KMS-11 (cell line): ENCODE measurements at regions not wholly inside any gene's neighbourhood (a gene's known extent, or its start where the extent isn't known, plus 50 kb on each side); places are given as distances from the start of the nearest gene placed in this dataset.

ENCODE experiments used
- H2AFZ ChIP-seq: fragments of 200-600 bp; sonication (generic); 2 replicates; pipeline ENCODE4 v1.6.1; 2016; ENCODE audit warnings: antibody characterized with exemption, mixed run types, low read depth
- H3K27ac ChIP-seq: fragments of 200-600 bp; sonication (generic); 2 replicates; pipeline ENCODE4 v1.6.1; 2016; ENCODE audit warnings: mild to moderate bottlenecking, mixed run types
- H3K27me3 ChIP-seq: fragments of 200-600 bp; sonication (generic); 2 replicates; pipeline ENCODE4 v1.6.1; 2017; ENCODE audit warnings: mild to moderate bottlenecking, low read depth, mixed run types, moderate library complexity; ENCODE audit not compliant: insufficient read depth
- H3K36me3 ChIP-seq: fragments of 200-600 bp; sonication (generic); 2 replicates; pipeline ENCODE4 v1.6.1; 2017; ENCODE audit warnings: mild to moderate bottlenecking, mixed run types; ENCODE audit not compliant: insufficient read depth
- H3K4me1 ChIP-seq: fragments of 200-600 bp; sonication (generic); 2 replicates; pipeline ENCODE4 v1.6.1; 2016; ENCODE audit warnings: mild to moderate bottlenecking, low read depth, mixed run types; ENCODE audit not compliant: poor library complexity, severe bottlenecking
- H3K4me2 ChIP-seq: fragments of 200-600 bp; sonication (generic); 2 replicates; pipeline ENCODE4 v1.7.0; 2016; ENCODE audit warnings: mild to moderate bottlenecking, mixed run types
- H3K4me3 ChIP-seq: fragments of 200-600 bp; sonication (generic); IDR thresholded peaks from 2 replicates; pipeline ENCODE4 v1.6.1; 2017; ENCODE audit warnings: low read depth, low read length, mixed read lengths; ENCODE audit not compliant: insufficient read depth
- H3K79me2 ChIP-seq: fragments of 200-600 bp; sonication (generic); 2 replicates; pipeline ENCODE4 v1.6.1; 2016; ENCODE audit warnings: low read depth, mixed run types; ENCODE audit not compliant: insufficient read depth
- H3K9ac ChIP-seq: fragments of 200-600 bp; sonication (generic); 2 replicates; pipeline ENCODE4 v1.6.1; 2016; ENCODE audit warnings: mild to moderate bottlenecking, mixed run types
- H4K20me1 ChIP-seq: fragments of 200-600 bp; sonication (generic); 2 replicates; pipeline ENCODE4 v1.6.1; 2016; ENCODE audit warnings: mild to moderate bottlenecking, mixed run types; ENCODE audit not compliant: insufficient read depth
- CTCF ChIP-seq: fragments of 200-600 bp; sonication (generic); conservative IDR thresholded peaks from 2 replicates; pipeline ENCODE4 v1.6.1; 2017; ENCODE audit warnings: low read depth, mild to moderate bottlenecking, antibody characterized with exemption, low read length, moderate library complexity, mixed read lengths

GRCh38 chr6:85192596-85192995 lies 257.3 kb upstream of the NT5E start:
- TF ChIP-seq CTCF = no peak
- H4K20me1 ChIP-seq = no peaks in the 10 kb centered on the region
- H3K79me2 ChIP-seq = no peaks in the 10 kb centered on the region
- H2AFZ ChIP-seq = no peak overlapping the region
- H3K4me1 ChIP-seq = no peaks in the 10 kb centered on the region
- no peaks in the 10 kb centered on the region for H3K27me3 ChIP-seq
- no peak overlapping the region for H3K27ac ChIP-seq
- H3K36me3 ChIP-seq = no peaks in the 10 kb centered on the region
- H3K4me2 ChIP-seq = no peak overlapping the region
- no peak overlapping the region for H3K4me3 ChIP-seq
- no peak overlapping the region for H3K9ac ChIP-seq

- Histone ChIP-seq H3K79me2 (no peaks in the 10 kb centered on the region), H3K4me2 (no peak overlapping the region), H2AFZ (no peak overlapping the region), H3K27me3 (no peaks in the 10 kb centered on the region), H3K27ac (no peak overlapping the region), H3K4me1 (no peaks in the 10 kb centered on the region), H3K36me3 (no peaks in the 10 kb centered on the region), H4K20me1 (no peaks in the 10 kb centered on the region), H3K9ac (no peak overlapping the region), H3K4me3 (no peak overlapping the region)
- TF ChIP-seq CTCF = no peak
Measured at GRCh38 chr6:85192186-85192585, 257.7 kb upstream of the NT5E start.

- Histone ChIP-seq H3K79me2 (no peaks in the 10 kb centered on the region), H3K27me3 (no peaks in the 10 kb centered on the region), H3K4me1 (no peaks in the 10 kb centered on the region), H3K36me3 (no peaks in the 10 kb centered on the region), H3K27ac (no peak overlapping the region), H4K20me1 (no peaks in the 10 kb centered on the region), H2AFZ (no peak overlapping the region), H3K4me2 (no peak overlapping the region), H3K9ac (no peak overlapping the region), H3K4me3 (no peak overlapping the region)
- no peak for TF ChIP-seq CTCF
Measured at GRCh38 chr6:85191656-85192055, 258.2 kb upstream of the NT5E start.

GRCh38 chr6:85186546-85187175 lies 263.2 kb upstream of the NT5E start:
- Histone ChIP-seq H3K36me3 (no peaks in the 10 kb centered on the region), H2AFZ (no peak overlapping the region), H3K4me3 (no peak overlapping the region), H3K4me2 (no peak overlapping the region), H3K79me2 (no peaks in the 10 kb centered on the region), H4K20me1 (no peaks in the 10 kb centered on the region), H3K27ac (no peak overlapping the region), H3K4me1 (no peaks in the 10 kb centered on the region), H3K27me3 (no peaks in the 10 kb centered on the region), H3K9ac (no peak overlapping the region)
- TF ChIP-seq CTCF = no peak
